GM19455 (cell line): ENCODE measurements at regions not wholly inside any gene's neighbourhood (a gene's known extent, or its start where the extent isn't known, plus 50 kb on each side); places are given as distances from the start of the nearest gene placed in this dataset.

Experiments used
- ATAC-seq: cut with Tn5 transposase; IDR thresholded peaks from one replicate; pipeline ENCODE4 v1.9.1; 2021; ENCODE audit not compliant: unreplicated experiment

DNA sequence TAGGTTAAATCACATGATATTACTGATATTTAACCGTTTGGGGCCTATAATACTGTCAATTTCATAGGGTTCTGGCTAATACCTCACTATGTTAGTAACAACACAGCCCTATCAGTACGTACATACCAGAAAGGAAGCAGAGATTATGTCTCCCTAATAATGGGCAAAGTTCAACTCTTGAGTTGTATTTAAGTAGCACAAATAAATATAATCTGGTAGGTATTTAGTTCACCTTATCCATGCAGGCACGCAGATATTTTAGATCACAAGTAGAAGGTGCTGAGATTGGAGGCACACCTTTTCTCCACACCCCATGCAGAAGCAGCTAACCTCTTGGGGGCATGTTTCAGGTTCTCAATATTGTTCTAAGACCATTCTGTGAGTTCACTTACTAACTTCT is 118.9 kb downstream of the IRS1 start:
- ATAC-seq, result no peak

DNA sequence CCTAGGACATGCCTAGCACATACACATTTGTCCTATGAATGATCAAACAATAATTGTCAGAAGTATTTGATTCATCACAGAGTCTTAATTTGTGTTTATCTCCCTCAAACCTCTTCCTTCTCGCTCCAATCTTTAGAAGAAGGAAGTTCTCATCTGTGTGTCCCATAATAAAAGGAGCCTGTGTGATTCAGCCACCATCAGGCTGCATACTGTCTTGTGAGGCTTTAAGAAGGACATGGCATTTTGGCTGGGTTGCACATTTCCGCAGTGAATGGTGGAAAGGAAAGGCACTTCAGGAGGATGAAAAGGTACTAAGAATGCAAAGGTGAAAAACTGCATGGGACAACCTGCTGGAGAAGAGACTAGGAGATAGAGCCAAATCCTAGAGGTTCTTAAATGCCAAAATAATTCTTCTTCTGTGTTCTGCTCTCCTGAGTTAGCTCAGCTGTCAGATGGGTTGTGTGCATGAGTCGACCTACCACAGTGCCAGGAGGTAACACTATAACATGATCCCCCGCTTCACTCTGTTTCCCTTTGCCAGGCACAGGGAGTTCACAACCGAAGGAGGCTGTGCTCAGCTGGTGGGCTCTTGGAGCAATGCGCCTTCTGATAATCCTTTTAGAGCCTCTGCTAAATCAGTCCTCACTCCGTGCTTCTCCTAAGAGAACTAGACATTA is 120.1 kb downstream of the IRS1 start:
- ATAC-seq, result no peak

DNA sequence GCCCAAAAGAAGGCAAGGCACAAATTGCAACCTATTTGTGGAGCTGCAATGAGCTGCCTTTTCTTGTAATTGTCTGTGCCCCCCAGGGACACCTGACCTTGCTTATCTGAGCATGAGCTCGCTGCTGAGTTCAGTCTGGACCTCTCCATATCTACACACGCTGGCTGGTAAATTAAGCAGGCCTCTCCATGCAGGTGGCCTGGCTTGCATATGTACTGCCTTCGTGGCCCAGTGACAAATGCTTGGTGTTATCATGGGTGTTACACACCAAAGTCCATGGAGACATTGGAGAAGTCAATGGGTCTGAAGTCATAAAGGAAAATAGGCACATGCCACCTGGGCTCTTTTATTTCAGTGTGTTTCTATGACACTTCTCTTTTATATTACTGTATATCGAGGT is 121.2 kb downstream of the IRS1 start:
- ATAC-seq, result no peak

DNA sequence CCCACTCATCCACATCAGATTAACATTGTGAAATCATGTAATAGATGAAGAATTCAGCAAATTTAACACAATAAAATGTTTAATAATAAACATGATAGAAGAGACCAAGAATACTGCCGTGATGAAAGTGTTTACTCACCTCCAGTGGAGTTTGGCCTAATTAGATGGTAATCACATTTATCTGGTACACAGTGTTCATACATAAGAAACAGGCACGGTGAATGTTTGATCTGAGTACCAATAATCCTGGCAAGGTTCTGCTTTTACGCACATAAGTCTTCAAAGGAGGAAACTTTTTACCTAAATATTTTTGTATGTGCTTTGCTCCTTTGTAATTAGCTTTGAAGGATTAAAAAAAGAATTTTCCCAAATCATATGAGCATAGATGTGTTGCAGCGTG is 122.5 kb downstream of the IRS1 start:
- no peak for ATAC-seq

DNA sequence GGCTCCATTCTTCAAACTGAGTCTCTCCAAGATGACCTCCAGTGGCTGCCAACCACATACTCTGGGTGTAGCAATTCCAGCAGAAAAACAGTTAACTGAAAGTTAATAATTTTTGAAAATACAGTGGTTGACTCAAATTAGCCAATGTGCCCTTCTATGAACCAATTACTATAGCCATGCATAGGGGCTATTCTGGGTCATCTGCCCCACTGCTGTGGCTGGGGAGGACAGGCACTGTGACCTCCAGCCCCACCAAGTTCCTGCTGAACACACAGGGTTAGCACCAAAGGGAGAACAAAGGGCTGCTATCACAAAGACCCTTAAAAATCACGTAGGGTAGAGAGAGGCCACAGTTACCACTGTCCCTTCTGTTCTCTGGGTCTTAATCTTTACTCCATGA is 123.0 kb downstream of the IRS1 start:
- no peak for ATAC-seq

DNA sequence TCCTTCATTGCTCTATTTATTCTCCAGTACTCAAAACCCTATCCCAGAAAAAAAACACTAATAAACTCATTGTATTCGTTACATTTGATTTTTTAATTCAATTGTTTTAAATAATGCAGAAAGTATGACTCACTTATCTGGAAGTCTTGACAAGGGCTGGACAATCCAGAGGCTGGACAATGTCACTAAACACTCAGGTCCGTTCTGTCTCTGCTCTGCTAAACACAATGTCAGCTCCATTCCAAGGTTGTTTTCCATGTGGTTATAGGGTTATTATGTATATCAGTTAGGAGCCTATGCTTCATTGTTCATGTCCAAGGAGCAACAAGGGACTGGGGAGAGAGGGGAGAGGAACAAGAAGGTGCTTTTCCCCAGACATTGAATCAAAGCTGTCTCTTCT is 125.5 kb downstream of the IRS1 start:
- no peak for ATAC-seq

DNA sequence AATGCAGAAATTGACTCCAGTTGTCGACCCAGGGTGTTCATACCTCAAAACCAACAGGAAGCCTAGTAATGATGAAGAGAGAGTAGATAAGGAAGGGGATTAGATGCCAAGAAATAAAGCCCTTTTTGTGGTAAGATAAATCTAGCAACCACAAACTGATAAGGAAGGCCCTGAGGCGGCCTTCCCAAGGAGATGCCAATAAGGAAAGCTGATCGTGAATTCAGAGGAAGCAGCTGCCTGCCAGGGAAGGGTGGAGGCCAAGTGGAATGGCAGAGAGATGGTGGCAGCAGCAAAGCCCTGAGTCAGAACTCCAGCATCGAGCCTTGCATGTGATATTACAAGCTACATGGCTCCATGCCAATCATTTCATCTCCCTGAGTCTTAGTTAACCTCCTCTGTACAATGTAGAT is 126.3 kb downstream of the IRS1 start:
- ATAC-seq, result no peak

DNA sequence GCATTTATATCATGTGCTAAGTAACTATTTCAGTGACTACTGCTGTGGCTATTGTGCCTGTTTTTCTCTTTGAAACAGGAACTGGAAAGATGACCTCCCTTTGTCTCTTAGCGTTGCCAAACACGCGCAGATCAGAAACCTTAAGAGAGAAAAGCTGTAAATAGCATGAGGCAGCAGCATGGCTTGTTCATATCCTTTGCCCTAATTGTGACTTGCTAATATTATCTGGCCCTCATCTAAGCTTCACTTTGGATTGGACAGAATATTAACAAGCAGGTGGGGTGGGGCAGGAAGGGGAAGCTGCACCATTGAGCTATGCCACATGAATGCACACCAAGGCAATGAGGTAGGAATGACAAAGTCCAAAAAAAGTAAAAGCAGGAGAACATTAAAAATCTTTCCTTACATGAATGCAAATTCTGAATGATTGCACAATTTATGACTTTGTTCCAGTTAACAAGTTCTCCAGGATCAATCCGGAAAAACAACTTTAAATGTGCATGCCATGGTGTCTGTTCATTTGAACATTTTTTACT is 128.4 kb downstream of the IRS1 start:
- ATAC-seq, result no peak

DNA sequence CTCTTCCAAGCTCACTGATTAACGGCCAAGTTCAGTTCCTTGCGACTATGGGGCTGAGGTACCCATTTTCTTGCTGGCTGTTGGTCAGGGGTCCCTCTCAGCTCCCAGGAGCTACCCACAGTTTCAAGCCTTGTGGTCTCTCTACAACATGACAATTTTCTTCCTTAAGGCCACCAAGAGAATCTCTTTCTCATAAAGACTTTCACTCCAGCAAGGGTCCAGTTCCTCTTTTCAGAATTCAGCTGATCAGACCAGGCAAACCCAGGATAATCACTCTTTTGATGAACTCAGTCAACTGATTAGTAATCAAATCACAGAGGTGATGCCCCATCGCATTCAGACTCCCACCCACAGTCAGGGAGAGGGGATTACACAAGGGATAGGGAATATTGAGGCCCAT is 129.7 kb downstream of the IRS1 start:
- ATAC-seq, result no peak

DNA sequence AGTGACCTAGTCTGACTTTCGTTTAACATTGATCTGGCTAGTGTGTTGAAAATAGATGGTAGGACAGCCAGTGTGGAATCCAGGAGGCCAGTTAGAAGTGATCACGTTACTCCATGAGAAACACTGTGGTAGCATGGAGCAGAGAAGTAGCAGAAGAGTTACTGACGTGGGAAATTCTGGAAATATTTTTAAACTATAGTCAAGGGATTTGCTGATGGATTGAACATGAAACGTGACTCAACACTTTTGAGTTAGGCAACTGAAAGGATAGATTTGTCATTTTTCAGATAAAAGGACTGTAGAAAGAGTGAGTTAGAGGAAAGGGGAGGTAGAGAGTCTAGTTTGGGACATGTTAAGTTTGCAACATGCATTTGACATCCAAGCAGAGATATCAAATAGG is 130.4 kb downstream of the IRS1 start:
- no peak for ATAC-seq

DNA sequence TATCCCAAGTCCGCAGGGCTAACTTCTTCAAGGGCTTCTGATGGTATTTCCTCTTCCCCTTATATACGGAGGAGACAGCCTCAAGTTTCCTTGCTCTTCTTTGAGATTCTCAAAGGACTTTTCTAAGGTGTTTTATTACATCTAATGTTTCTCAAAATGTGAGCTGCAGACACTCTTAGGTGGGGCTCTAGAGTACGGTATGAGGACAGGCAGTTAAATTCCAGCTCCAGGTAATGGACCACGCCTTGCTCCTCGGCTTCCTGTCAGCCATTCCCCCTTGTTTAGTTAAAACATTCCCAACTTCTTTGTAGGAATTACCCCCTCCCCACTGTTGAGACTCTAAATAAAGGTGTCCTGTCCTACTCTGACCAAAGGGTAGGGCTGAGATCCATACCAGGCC is 131.9 kb downstream of the IRS1 start:
- ATAC-seq, result no peak

DNA sequence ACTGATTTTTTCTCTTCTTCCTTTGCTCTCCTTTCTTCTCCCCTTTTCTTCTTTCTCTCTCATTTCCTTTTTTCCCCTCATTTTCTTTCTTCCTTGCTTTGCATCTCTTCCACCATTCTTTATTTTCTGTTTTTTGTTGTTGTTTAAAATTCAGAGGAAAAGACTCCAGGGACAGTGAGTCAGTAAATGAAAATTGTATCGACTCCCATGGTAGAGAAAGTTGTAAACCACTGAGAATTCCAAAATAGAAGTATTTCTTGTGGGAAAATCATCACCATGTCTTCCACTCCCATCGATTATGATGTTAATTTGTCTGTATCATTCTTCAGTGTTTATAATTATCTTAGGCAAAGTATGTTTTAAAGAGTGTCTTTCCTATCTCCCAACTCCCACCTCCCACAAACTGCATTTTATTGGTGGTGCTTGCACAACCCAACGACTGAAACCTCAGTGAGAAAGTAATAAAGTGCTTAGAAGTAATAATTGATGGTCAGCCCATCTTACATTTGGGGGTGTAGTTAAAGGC is 134.3 kb downstream of the IRS1 start:
- ATAC-seq, result no peak

DNA sequence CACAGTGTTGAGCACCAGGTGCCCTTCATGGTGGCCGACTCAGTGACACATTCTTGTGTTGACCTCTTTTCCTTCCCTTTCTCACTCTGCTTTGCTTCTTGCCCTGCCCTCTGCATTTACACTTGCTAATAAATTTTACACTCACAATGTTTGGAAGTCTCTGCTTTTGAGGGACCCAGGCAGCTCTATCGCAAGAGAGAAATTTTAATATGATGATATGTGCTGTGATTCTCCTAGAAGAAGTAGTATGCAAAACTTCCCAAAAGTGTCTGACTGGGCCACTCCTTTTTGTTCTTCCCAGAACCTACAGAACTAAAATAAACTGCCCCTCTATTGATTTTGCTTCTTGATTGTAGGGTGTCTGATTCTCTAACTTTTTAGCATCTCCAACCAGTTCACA is 135.0 kb downstream of the IRS1 start:
- no peak for ATAC-seq

DNA sequence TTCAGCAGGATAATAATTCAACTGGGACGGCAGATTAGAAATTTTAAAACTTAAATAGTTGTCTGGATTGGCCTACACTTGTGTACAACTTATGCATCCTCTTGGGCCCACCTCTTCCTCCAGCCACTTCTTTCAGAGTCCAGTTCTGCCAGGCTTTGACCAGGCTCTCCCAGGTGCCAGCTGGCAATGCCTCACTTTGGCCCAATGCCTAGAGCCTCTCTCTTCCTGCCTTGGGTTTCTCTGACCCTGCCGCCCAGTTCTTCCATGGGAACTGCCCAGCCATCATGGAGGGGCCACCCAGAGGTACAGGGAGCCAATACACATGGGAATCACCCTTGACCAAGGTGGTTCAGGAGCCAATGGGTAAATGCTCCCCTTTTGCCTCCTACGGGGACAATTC is 135.5 kb downstream of the IRS1 start:
- ATAC-seq, result no peak

DNA sequence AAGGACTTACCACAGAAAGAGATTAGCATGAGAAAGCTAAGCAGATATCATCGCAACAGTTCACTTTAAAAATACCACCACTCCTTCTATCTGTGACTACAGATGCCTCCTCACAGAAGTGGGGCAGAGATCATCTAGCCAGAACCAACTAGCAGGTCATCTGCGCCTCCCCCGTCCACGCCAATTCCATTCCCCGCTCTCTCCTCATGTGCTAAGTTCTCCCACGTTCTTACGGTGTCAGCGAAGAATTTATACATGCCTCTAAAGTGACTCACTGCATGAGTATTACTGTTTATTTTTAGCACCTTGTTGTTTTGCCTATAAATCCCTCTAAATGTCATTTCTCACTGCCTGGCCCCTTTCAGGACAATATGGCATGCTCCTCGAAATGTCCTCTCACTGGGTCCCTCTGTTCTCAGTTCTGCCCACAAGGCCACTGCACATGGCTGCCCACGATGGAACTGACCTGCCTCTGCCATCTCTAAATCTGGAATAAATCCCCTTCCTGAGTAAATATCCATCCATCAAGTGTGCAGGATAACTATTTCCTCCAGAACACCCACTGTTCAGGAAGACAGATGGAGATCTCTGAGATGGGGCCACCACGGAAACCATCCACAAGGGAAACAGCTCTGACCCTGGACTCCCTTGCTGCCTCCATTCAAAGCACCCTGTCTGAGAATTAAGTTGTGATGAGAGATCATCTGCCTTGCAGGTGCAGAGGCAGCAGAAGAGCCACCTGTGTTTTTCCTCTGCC is 137.7 kb downstream of the IRS1 start:
- no peak for ATAC-seq

DNA sequence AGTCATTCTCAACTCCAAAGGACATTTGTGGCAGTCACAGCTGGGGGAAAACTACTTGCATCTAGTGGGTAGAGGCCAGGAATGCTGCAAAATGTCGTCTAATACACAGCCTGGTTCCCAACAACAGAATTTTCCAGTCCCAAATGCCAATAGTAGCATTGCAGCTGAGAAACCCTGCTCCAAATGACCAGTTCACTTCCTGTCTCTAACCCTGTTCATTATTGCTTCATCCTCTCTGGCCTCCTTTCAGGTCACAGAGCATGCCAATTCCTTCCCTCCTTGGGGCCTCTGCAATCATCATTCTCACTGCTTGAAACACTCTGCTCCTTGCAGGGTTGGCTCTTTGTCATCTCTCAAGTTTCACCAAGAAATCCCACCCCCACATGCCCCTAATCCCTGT is 139.1 kb downstream of the IRS1 start:
- ATAC-seq, result no peak

DNA sequence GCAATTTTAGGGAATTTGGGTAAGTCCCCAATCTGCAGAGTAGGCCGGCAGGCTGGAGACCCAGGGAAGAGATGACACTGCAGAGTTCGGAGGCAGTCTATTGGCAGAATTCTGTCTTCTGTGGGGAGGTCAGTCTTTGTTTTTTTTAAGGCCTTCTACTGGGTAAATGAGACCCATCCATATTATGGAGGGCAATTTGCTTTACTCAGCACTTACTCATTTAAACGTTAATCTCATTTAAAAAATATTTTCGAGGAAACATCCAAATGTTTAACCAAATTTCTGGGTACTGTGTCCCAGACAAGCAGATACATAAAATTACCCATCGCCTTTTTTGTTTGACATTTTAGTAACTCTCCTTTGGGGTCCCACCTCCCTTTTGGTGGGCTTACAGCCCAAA is 139.5 kb downstream of the IRS1 start:
- ATAC-seq, result no peak

DNA sequence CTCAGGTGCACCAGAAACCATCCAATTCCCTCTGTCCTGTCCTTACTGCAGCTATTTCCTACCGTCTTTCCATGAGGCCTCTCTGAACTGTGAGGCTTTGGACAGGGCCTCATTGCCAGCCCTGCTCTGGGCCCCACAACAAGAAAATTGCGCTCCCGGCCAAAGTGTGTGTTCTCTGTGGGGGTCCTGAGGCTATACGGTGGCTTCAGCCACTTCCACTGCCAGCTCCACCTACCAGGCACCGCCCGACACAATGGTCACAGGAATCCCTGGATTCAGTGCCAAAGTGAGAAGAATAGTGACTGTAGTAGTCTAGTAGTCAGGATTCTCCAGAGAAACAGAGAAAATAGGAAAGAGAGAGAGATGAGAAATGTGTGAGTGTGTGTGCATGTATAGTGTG is 140.2 kb downstream of the IRS1 start:
- no peak for ATAC-seq

DNA sequence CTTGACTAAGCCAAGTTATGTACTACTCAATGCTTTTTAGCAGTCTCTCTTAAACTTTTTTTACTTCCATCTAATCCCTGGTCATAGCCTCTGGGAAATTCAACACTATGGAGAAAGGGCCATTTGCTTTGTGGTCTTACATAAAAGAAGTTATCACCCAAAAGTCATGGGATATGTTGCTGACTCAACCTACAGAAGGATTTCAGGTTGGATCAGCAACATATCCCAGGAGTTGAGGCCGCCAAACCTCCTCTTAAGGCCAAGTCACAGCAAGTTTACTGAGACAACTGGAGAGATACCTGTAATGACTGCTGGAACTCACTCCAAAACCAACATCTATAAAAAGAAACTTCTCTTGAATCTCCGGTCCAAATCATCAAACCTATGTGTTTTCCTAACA is 141.1 kb downstream of the IRS1 start:
- no peak for ATAC-seq

DNA sequence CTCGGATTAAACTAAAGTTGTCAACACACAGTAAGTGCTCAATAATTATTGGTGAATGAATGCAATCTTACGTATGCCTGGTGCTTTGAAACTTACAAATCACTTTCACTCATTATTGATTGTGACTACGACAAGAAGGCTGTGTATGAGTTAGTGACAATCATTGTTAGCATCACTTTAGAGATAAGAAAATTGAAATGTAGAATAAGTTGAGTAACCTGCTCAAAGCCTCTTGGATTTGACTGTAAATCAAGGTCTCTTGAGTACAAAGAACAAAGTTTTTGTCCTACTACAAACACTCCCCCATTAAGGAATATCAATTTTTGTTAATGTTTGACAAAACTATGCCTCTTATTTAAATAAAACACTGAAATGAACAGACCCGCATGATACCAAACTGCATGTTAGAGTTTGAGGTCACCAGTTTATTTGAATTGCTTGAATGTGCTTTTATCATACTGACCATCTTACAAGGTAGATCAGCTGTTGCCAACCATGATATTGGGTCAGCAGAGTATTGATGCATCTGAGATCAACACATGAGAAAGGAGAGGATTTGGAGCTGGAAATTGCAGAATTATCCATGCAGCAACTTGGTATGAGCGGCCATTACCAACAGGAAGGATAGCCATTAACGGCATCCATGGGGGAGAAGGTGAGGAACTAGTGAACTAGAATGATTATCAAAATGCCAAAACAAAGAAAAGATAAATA is 142.1 kb downstream of the IRS1 start:
- no peak for ATAC-seq

DNA sequence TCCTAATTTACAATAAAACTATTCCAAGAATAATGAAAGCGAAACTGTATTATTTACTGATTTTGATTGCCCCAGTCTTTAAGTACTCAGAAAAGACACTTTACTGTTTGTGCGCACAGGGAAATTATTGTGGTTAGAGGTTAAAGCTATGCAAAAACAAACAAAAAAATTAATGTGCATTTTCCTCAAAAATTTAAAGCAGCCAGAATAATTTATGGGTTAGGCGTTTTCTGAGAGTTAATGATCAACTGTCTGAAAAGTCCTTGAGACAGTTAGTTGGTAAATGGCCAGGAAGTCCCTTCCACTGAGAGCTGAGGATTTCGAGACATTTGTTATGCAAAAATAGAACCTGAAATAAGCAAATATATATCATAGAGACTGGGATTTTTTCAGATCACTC is 143.3 kb downstream of the IRS1 start:
- ATAC-seq, result no peak

DNA sequence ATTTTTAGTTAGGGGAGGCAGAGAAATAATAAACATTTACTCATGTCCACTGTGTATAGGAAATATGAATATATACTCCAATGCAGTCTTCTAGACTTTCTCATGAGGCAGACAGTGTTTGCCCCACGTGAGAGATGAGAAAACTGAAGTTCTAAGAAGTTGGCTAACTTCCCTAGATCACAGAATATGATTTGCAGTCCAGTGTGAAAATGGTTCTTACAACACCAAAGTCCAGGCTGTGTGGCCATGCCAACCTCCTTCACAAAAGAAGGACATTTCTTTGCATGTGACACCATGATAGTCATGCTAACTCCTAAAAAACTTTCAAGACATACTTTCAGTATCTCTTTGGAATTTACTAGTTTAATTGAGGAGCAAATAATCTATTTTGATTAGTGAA is 143.7 kb downstream of the IRS1 start:
- ATAC-seq, result no peak
